Tibial artery (tissue), 4 donors: ENCODE measurements at regions not wholly inside any gene's neighbourhood (a gene's known extent, or its start where the extent isn't known, plus 50 kb on each side); places are given as distances from the start of the nearest gene placed in this dataset.

Experiments used
- DNase-seq, 2 donors: peaks; one replicate each; pipeline ENCODE4 v3.0.0-alpha.2; 2019
- H3K27ac ChIP-seq, 2 donors: fragments of 200-600 bp; sonication (generic) in 1 of 2; 1 replicate in 1 of 2; 2 replicates in 1 of 2; pipeline ENCODE4 v1.5.1; 2018 to 2019; ENCODE audit warnings: mild to moderate bottlenecking in 1 of 2
- H3K27me3 ChIP-seq, 2 donors: fragments of 200-600 bp; sonication (generic) in 1 of 2; one replicate each; pipeline versions ENCODE4 v1.5.1 to v1.6.0; 2016 to 2019
- H3K36me3 ChIP-seq, 3 donors: fragments of 200-600 bp; sonication (generic) in 2 of 3; one replicate each; pipeline ENCODE4 v1.5.1; 2016 to 2019; ENCODE audit warnings: mild to moderate bottlenecking in 2 of 3
- H3K4me1 ChIP-seq, 4 donors: fragments of 200-600 bp; sonication (generic) in 2 of 4; 1 replicate in 3 of 4; 2 replicates in 1 of 4; pipeline ENCODE4 v1.5.1; 2016 to 2019
- H3K4me3 ChIP-seq, 2 donors: fragments of 200-600 bp; sonication (generic) in 1 of 2; 1 replicate in 1 of 2; 2 replicates in 1 of 2; pipeline ENCODE4 v1.5.1; 2018 to 2019; ENCODE audit warnings: mild to moderate bottlenecking in 2 of 2
- H3K9me3 ChIP-seq, 3 donors: fragments of 200-600 bp; sonication (generic) in 1 of 3; one replicate each; pipeline ENCODE4 v1.5.1; 2016 to 2019
- CTCF ChIP-seq, 2 experiments: fragments of 200-600 bp in 1 of 2; fragments of 450-650 bp in 1 of 2; IDR thresholded peaks; one replicate each; pipeline ENCODE4 v1.5.1; 2017 to 2019; ENCODE audit warnings: antibody characterized with exemption in 2 of 2, mild to moderate bottlenecking in 1 of 2, moderate library complexity in 1 of 2
- intact Hi-C: fragments of 100-400 bp; cut with DNase I; formaldehyde crosslinking; loops from one replicate; pipeline ENCODE4 v1.15.0; 2023; ENCODE audit warnings: low total_unique reads

GRCh38 chr11:29281271-29281777 is 735.5 kb downstream of the KCNA4 start:
- Histone ChIP-seq H3K9me3 (no peaks in the 10 kb centered on the region), H3K4me3 (no peak overlapping the region), H3K27ac (no peak overlapping the region), H3K36me3 (no peaks in the 10 kb centered on the region), H3K4me1 (peaks cover 0 to 4% (median 2%) of the 10 kb centered on the region in 4 donors), H3K27me3 (no peaks in the 10 kb centered on the region)
- intact Hi-C loops = no loop called here
- no peak for DNase-seq
- TF ChIP-seq CTCF (IDR thresholded peaks at IDR 0.05) = no peak

GRCh38 chr11:29280452-29280851 is 736.4 kb downstream of the KCNA4 start:
- Histone ChIP-seq H3K4me3 (no peak overlapping the region), H3K4me1 (peaks cover 0 to 4% (median 2%) of the 10 kb centered on the region in 4 donors), H3K9me3 (no peaks in the 10 kb centered on the region), H3K27me3 (no peaks in the 10 kb centered on the region), H3K36me3 (no peaks in the 10 kb centered on the region), H3K27ac (no peak overlapping the region)
- intact Hi-C loops = no loop called here
- TF ChIP-seq CTCF (IDR thresholded peaks at IDR 0.05) = no peak
- no peak for DNase-seq

- no peak for DNase-seq
These were observed 737.1 kb downstream of the KCNA4 start for GRCh38 chr11:29279716-29280115.

GRCh38 chr11:29272019-29272654 is 744.7 kb downstream of the KCNA4 start:
- Histone ChIP-seq H3K36me3 (no peaks in the 10 kb centered on the region), H3K27ac (no peak overlapping the region), H3K4me1 (no peaks in the 10 kb centered on the region), H3K27me3 (no peaks in the 10 kb centered on the region), H3K9me3 (no peaks in the 10 kb centered on the region), H3K4me3 (no peak overlapping the region)
- DNase-seq = no peak
- intact Hi-C loops = no loop called here
- no peak for TF ChIP-seq CTCF (IDR thresholded peaks at IDR 0.05)

More at GRCh38 chr11:29279716-29280115, 737.1 kb downstream of the KCNA4 start:
- TF ChIP-seq CTCF (IDR thresholded peaks at IDR 0.05) = no peak
- intact Hi-C loops = no loop called here
- Histone ChIP-seq H3K4me1 (peaks cover 0 to 4% (median 2%) of the 10 kb centered on the region in 4 donors), H3K4me3 (no peak overlapping the region), H3K9me3 (no peaks in the 10 kb centered on the region), H3K36me3 (no peaks in the 10 kb centered on the region), H3K27me3 (no peaks in the 10 kb centered on the region), H3K27ac (no peak overlapping the region)

GRCh38 chr11:29271616-29272015 is 745.2 kb downstream of the KCNA4 start:
- no peak overlapping the region for H3K4me3 ChIP-seq
- H3K36me3 ChIP-seq = no peaks in the 10 kb centered on the region
- TF ChIP-seq CTCF (IDR thresholded peaks at IDR 0.05) = no peak
- intact Hi-C loops = no loop called here
- no peaks in the 10 kb centered on the region for H3K9me3 ChIP-seq
- H3K27ac ChIP-seq = no peak overlapping the region
- no peaks in the 10 kb centered on the region for H3K4me1 ChIP-seq
- DNase-seq = no peak
- H3K27me3 ChIP-seq = no peaks in the 10 kb centered on the region
